ENCODE measurements at regions not wholly inside any gene's neighbourhood (a gene's known extent, or its start where the extent isn't known, plus 50 kb on each side); places are given as distances from the start of the nearest gene placed in this dataset.

GRCh38 chr5:60223342-60223741, 329.8 kb upstream of the PDE4D start:
- no peak for TF ChIP-seq CTCF (tag by site-specific recombination; IDR thresholded peaks at IDR 0.05)
- no peak for TF ChIP-seq ZNF138 (tag by site-specific recombination; IDR thresholded peaks at IDR 0.05; ENCODE audit: borderline replicate concordance)
- TF ChIP-seq PRDM1 (tag by site-specific recombination; IDR thresholded peaks at IDR 0.05), result no peak
- TF ChIP-seq ZNF624 (tag by site-specific recombination; IDR thresholded peaks at IDR 0.05), result no peak
- TF ChIP-seq HIC1 (tag by site-specific recombination; IDR thresholded peaks at IDR 0.05), result no peak
- no peak for TF ChIP-seq KLF8 (tag by site-specific recombination; IDR thresholded peaks at IDR 0.05)
- no peak for TF ChIP-seq ZNF391 (tag by site-specific recombination; IDR thresholded peaks at IDR 0.05; ENCODE audit: borderline replicate concordance, low read depth)
- TF ChIP-seq ZNF335 (tag by site-specific recombination; conservative IDR thresholded peaks at IDR 0.05), result no peak
- no peak for TF ChIP-seq ZNF626 (tag by site-specific recombination; IDR thresholded peaks at IDR 0.05)
- TF ChIP-seq SCRT2 (tag by site-specific recombination; IDR thresholded peaks at IDR 0.05), result no peak
